Skin epidermis (tissue), 12 donors: ENCODE measurements at regions not wholly inside any gene's neighbourhood (a gene's known extent, or its start where the extent isn't known, plus 50 kb on each side); places are given as distances from the start of the nearest gene placed in this dataset.
A peak's percentile ranks its signal among the peaks of the same experiment; 100 is the strongest.

Experiments used
- H3K27ac ChIP-seq, 21 experiments: fragments of 200-600 bp; sonication (generic) in 11 of 21; one replicate each; pipeline ENCODE4 v1.5.0; 2020; ENCODE audit warnings: mild to moderate bottlenecking in 3 of 21, inconsistent platforms in 2 of 21, moderate library complexity in 2 of 21
- H3K4me3 ChIP-seq, 7 experiments: fragments of 200-600 bp; sonication (generic) in 2 of 7; one replicate each; pipeline ENCODE4 v1.5.0; 2020; ENCODE audit warnings: inconsistent platforms in 2 of 7, mild to moderate bottlenecking in 2 of 7, moderate library complexity in 1 of 7

DNA sequence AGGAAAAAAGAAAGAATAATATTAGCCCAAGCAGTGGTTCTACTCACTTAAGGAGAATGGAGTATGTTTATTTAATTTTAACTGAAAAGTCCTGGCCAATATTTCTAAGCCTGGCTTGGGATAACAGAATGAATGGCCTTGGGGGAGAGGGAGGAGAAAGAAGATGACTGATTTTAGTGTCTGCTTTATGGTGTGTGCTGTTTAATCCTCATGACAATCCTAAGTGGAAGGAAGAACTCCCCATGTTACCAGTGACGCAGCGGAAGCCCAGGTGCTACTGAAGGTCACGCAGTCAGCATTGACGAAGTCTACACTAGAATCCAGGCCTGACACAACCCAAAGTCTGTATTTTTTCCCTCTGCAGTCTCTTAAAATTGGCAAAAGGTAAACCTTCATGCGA, 50.5 kb downstream of the PALM2AKAP2 start:
- Histone ChIP-seq H3K27ac (no peak overlapping the region), H3K4me3 (no peak overlapping the region)

DNA sequence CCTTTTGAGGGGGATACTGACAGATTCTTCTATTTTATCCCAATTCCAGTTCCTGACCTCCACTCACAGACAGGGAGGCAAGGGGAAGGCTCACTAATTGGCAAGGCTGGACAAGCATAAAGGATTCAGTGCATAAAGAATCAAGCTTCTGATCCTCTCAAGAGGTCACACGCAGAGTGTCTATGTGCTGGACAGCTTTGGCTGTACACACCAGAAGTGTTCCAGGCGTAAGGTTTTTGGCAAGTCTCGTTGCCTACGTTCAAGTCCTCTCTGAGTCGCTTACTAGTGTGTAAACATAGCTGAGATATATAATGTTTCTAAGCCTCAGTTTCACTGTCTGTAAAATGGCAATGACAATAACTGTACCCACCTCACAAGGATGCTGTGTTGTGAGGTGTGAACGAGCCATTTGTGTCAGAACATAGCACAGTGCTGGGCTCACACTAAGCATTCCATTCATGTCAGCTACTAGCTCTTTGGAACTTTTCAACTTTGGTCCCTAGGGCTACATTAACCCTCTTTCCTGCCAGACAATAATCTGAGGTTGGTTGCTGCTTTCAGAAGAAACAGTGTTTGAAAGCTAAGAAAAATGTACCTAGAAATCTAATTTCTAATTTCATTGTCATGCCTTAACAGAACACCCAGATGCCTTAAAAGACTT, 52.1 kb downstream of the PALM2AKAP2 start:
- Histone ChIP-seq H3K27ac (no peak overlapping the region), H3K4me3 (no peak overlapping the region)

GRCh38 chr9:109834855-109835254, 54.9 kb downstream of the PALM2AKAP2 start:
- Histone ChIP-seq H3K27ac (no peak overlapping the region), H3K4me3 (no peak overlapping the region)

- no peak overlapping the region for H3K27ac ChIP-seq
- no peak overlapping the region for H3K4me3 ChIP-seq
Measured at GRCh38 chr9:109843641-109844040, 63.6 kb downstream of the PALM2AKAP2 start.

GRCh38 chr9:109845226-109845625, 65.2 kb downstream of the PALM2AKAP2 start:
- H3K27ac ChIP-seq: no peak overlapping the region
- no peak overlapping the region for H3K4me3 ChIP-seq

GRCh38 chr9:109846776-109847175, 66.8 kb downstream of the PALM2AKAP2 start:
- Histone ChIP-seq H3K27ac (no peak overlapping the region), H3K4me3 (no peak overlapping the region)

DNA sequence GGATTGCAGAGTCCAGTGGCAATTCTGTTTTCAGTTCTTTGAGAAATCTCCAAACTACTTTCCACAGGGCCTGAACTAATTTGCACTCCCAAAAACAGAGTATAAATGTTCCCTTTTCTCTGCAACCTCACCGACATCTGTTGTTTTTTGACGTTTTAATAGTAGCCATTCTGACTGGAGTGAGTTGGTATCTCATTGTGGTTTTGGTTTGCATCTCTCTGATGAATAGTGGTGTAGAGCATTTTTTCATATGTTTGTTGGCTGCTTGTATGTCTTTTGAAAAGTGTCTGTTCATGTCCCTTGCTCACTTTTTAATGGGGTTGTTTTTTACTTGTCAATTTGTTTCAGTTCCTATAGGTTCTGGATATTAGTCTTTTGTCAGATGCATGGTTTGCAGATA, 72.6 kb downstream of the PALM2AKAP2 start:
- Histone ChIP-seq H3K27ac (no peak overlapping the region), H3K4me3 (no peak overlapping the region)

DNA sequence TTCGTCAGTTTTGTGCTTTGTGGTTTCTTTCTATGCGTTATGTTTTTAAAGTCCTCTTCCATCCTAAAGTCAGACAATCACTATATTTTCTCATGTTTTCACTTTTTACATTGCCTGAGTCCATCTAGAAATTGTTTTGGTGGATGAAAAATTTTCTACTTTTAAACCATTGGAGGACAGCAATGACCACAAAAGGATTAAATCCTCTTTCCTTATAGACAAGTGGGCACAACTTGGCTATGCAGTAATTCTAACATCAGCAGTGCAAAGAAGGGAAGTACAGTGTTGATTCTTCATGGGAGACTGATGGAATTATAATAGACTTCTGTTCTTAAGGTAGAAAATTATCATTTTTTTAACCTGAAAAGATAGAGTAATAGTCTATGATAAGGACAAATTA, 75.5 kb downstream of the PALM2AKAP2 start:
- H3K4me3 ChIP-seq: no peak overlapping the region
- H3K27ac ChIP-seq: no peak overlapping the region

GRCh38 chr9:109856785-109857184, 76.8 kb downstream of the PALM2AKAP2 start:
- no peak overlapping the region for H3K4me3 ChIP-seq
- no peak overlapping the region for H3K27ac ChIP-seq

- Histone ChIP-seq H3K27ac (no peak overlapping the region), H3K4me3 (no peak overlapping the region)
Measured at GRCh38 chr9:109857336-109857735, 77.3 kb downstream of the PALM2AKAP2 start.

DNA sequence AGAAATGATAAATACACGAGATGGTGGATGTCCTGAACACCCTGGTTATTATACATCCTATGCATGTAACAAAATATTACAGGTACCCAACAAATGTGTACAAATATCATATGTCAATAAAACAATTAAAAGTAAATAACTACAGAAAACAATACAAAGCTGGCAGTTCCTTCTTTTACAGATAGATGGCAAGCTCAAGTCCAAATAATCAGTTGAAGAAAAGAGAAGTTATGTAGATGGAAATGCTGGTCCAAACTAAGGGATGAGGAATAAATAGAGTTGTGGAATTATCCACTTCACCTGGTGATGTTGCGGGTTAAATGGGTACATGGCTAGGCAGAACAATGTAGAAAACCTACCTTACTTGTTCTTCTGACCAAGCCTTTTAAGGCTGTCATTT, 79.4 kb downstream of the PALM2AKAP2 start:
- no peak overlapping the region for H3K27ac ChIP-seq
- no peak overlapping the region for H3K4me3 ChIP-seq

- Histone ChIP-seq H3K4me3 (no peak overlapping the region), H3K27ac (peak overlapping the region in 1 of 21 experiments; percentile 41)
Measured at GRCh38 chr9:109860521-109860920, 80.5 kb downstream of the PALM2AKAP2 start.

DNA sequence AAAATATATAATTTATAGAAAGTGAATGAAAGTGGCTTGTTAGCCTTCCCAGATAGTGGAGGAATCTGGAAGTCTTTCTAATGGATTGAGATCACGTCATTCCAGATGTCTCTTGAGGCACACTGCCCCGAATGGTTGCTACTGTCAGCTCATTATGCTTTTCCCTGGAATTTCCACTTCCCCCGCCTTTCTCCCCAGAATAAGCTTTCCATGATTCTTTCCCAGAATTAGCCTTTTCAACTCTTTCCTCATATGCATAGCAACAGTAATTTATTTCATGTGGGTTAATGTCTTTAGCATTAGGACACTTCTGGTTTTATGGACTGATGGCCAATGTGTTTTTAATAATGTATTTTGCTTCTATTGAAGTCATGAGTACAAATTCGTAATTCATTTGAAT, 81.5 kb downstream of the PALM2AKAP2 start:
- no peak overlapping the region for H3K4me3 ChIP-seq
- peak overlapping the region in 1 of 21 experiments; percentile 1 for H3K27ac ChIP-seq

DNA sequence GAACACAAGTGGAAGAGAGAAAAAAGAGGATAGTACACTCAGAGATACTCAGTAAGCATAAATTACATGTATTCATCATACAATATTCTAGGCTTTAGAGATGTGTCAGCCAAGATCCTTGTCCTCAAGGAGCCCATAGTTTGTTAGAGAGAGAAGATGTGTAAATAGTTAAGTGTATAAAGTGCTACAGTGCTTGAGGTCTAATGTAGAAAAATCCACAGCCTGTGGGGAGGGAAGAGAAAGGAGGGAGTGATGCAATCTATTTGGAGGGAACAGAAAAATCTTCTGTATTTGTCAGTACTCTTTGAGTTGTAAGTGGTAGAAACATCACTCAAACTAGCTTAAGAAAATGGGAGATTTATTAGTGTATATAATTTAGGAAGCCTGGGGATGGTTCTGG, 81.9 kb downstream of the PALM2AKAP2 start:
- Histone ChIP-seq H3K27ac (peak overlapping the region in 3 of 21 experiments; percentile 1 to 60 (median 30)), H3K4me3 (no peak overlapping the region)

DNA sequence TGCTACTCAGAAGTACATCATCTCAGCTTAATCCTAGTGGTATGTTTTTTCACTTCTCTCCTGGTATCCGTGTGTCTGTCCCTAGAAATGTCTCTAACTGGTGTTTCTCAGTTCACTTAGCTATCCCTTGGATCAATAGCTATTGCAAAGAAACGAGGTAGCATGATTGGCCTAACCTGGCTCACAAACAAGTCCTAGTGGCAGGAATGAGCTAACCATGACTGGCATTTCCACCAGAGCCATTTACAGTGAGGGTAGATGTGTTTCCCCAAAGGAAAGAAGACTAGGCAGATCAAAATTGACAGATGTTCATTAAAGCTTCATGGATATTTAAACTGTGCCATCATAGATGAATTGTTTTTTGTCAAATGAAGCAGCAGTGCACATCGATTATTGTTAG, 82.5 kb downstream of the PALM2AKAP2 start:
- peak overlapping the region in 2 of 21 experiments; percentile 30 to 60 for H3K27ac ChIP-seq
- no peak overlapping the region for H3K4me3 ChIP-seq

DNA sequence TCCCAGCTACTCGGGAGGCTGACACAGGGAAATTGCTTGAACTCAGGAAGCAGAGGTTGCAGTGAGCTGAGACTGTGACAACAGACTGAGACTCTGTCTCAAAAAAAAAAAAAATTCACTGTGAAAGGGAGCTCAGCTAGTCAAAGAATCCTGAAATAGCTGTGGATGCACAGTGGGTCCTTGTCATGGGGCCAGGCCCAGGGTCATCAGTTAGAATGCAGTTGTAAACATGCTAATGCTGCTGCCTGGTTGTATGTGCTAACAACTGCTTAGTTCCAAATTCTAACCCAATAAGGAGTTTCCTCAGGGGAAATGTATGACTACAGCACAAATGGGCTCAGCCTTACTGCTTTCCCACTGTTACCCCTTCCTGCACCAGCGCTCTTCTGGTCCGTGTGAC, 84.0 kb downstream of the PALM2AKAP2 start:
- Histone ChIP-seq H3K4me3 (no peak overlapping the region), H3K27ac (no peak overlapping the region)

DNA sequence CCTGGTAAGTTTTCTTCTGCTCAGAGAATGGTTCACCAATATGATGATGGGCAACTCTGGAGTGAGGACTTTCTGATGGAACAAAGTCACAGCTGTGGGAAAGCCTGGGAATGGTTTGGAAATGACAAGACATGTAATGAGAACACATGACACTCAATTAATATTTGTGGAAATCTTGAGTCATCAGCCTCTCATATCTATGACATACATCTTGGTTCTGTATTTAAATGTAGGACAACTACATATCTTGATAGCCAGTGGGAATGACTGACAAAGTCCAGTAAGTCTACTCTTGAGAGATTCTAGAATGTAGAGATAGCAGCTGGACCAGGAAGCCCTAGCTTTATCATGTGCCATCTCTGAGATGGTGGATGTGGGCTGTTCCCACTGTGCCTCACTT, 85.5 kb downstream of the PALM2AKAP2 start:
- Histone ChIP-seq H3K4me3 (no peak overlapping the region), H3K27ac (no peak overlapping the region)

DNA sequence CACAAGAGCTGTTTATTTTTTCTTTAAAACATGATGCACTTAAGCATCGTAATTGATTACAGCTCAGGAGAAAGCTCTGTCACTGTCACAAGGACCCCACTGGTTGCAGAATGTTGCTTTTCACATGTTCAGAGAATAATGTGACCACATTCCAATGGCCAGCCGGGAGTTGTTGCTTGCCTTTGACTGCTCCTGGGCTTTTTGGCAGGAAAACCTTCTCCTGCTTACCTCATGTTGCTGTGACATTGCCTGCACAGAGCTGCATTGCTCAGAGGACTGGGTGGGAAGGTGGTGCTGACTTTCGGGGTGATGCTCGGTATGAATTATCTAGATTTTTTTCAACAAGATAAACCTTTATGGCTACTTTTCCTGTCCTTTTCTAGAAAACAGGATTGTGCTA, 88.2 kb downstream of the PALM2AKAP2 start:
- no peak overlapping the region for H3K4me3 ChIP-seq
- H3K27ac ChIP-seq: no peak overlapping the region

DNA sequence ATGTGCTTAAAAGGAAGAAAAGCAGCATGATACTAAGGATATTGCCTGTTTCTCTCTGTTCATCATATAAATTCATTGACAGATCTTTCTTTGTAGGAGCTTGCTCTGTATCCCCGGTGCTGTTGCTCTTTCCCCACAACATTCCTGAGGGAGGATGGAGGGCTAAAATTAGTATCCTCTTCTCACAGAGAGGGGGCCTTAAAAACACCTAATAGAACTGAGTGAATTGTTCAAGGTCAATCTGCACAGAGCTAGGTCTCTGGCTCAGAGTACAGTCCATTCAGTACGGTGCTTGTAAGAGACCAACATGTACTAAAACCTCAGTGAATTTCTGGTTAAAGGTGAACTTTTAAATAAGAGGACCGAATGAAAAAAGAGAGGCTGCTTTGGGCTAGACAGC, 88.7 kb downstream of the PALM2AKAP2 start:
- no peak overlapping the region for H3K27ac ChIP-seq
- H3K4me3 ChIP-seq: no peak overlapping the region

GRCh38 chr9:109870365-109870764, 90.4 kb downstream of the PALM2AKAP2 start:
- H3K27ac ChIP-seq: no peak overlapping the region
- no peak overlapping the region for H3K4me3 ChIP-seq

DNA sequence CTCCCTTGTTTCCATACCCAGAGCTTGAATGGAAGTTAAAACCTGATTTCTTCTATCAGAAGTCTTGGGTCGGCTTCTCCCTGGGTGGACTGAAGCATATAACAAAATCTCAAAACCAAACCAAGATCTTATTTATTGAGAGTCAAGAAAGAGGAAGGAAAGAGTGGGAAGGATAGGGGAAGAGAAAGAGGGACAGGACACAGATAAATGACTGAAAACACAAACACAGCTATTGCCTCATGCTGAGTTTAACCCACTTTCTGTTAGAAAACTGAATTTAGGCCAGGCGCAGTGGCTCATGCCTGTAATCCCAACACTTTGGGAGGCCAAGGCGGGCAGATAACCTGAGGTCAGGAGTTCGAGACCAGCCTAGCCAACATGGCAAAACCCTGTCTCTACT, 92.9 kb downstream of the PALM2AKAP2 start:
- Histone ChIP-seq H3K4me3 (no peak overlapping the region), H3K27ac (no peak overlapping the region)

DNA sequence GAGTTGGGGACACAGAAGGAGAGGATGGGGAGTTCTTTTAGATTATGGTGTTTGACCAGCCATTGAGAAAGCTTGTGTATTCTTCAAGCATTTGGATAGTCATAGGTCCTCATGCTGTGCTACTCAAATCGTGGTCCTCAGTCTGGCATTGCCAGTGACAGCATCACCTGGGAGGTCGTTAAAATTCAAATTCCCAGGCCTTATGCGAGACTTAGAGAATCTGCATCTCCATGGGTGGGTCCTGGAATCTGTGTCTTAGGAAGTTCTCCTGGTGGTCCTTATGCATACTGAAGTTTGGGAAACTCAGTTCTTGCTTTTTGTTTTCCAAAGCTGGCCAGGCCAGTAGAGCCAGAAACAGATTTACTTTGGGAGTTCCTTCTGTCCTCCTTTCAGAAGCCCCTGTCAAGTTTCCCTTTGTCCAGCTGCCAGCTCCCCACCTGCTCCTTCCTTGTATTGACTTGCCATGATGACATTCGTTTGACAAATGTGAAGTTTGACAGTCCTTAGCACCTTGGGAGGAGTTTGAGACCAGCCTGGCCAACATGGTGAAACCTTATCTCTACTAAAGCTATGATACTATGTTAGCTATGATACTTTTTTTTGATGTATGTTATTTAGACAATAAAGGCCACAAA, 95.6 kb downstream of the PALM2AKAP2 start:
- no peak overlapping the region for H3K4me3 ChIP-seq
- no peak overlapping the region for H3K27ac ChIP-seq
